ENCODE measurements at regions not wholly inside any gene's neighbourhood (a gene's known extent, or its start where the extent isn't known, plus 50 kb on each side); places are given as distances from the start of the nearest gene placed in this dataset.
"Not testable (repeated sequence)": the region's sequence is repeated elsewhere in the genome, so short reads cannot be mapped to it uniquely, and the experiment has no call there.

GRCh38 chr1:38488162-38488898, 371.2 kb downstream of the RRAGC start:
- no peak overlapping the region for H3K27ac Mint-ChIP-seq
- no peak for ATAC-seq (replicated peaks)
- no peaks in the 10 kb centered on the region for H3K9me3 Mint-ChIP-seq
- H3K4me3 Mint-ChIP-seq, result no peak overlapping the region
- peaks cover 26% of the 10 kb centered on the region for H3K27me3 Mint-ChIP-seq
- no peaks in the 10 kb centered on the region for H3K4me1 Mint-ChIP-seq
- H3K36me3 Mint-ChIP-seq (ENCODE audit: low read depth), result no peaks in the 10 kb centered on the region

GRCh38 chr1:38487396-38487795, 372.2 kb downstream of the RRAGC start:
- H3K4me3 Mint-ChIP-seq, result no peak overlapping the region
- no peak overlapping the region for H3K27ac Mint-ChIP-seq
- H3K4me1 Mint-ChIP-seq, result no peaks in the 10 kb centered on the region
- peaks cover 25% of the 10 kb centered on the region for H3K27me3 Mint-ChIP-seq
- no peak for ATAC-seq (replicated peaks)
- H3K9me3 Mint-ChIP-seq, result no peaks in the 10 kb centered on the region
- H3K36me3 Mint-ChIP-seq (ENCODE audit: low read depth), result no peaks in the 10 kb centered on the region

- H3K36me3 Mint-ChIP-seq (ENCODE audit: low read depth), result no peaks in the 10 kb centered on the region
- H3K4me1 Mint-ChIP-seq, result no peaks in the 10 kb centered on the region
- no peak for ATAC-seq (replicated peaks)
- H3K27ac Mint-ChIP-seq, result no peak overlapping the region
- no peaks in the 10 kb centered on the region for H3K9me3 Mint-ChIP-seq
- no peak overlapping the region for H3K4me3 Mint-ChIP-seq
- peaks cover 31% of the 10 kb centered on the region for H3K27me3 Mint-ChIP-seq
Observed at GRCh38 chr1:38486085-38486484, 373.5 kb downstream of the RRAGC start.

GRCh38 chr1:38481871-38482826, 377.4 kb downstream of the RRAGC start:
- Mint-ChIP-seq H3K9me3 (no peaks in the 10 kb centered on the region), H3K36me3 (ENCODE audit: low read depth) (no peaks in the 10 kb centered on the region), H3K4me1 (no peaks in the 10 kb centered on the region), H3K27ac (no peak overlapping the region), H3K27me3 (peaks cover 32% of the 10 kb centered on the region), H3K4me3 (no peak overlapping the region)
- ATAC-seq (replicated peaks), result no peak

GRCh38 chr1:38479662-38480061, 379.9 kb downstream of the RRAGC start:
- not testable (repeated sequence) for H3K4me3 Mint-ChIP-seq; H3K27ac Mint-ChIP-seq; ATAC-seq (replicated peaks); H3K4me1 Mint-ChIP-seq; H3K36me3 Mint-ChIP-seq (ENCODE audit: low read depth); H3K9me3 Mint-ChIP-seq
- peaks cover 33% of the 10 kb centered on the region for H3K27me3 Mint-ChIP-seq

DNA sequence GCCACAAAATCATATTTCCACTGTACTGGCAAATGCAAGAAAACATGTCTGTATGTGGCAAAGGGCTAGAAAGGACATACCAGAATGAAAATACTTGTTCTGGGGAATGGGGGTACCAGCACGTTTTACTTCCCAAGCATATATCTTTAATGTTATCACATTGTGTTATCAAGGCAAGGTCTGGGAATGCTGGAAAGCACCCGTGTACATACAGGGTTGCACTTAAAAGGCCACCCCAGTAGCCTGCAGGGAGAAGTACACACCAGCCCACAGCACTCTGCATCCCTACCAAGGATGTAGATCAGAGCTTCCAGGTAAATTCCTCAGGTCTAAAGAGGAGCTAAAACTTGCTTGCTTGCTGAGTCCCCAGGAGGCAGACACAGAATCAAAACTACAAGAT, 381.8 kb downstream of the RRAGC start:
- Mint-ChIP-seq H3K27ac (no peak overlapping the region), H3K27me3 (peaks cover 36% of the 10 kb centered on the region), H3K36me3 (ENCODE audit: low read depth) (no peaks in the 10 kb centered on the region), H3K4me1 (peaks cover 3% of the 10 kb centered on the region), H3K4me3 (no peak overlapping the region), H3K9me3 (no peaks in the 10 kb centered on the region)
- ATAC-seq (replicated peaks), result no peak

DNA sequence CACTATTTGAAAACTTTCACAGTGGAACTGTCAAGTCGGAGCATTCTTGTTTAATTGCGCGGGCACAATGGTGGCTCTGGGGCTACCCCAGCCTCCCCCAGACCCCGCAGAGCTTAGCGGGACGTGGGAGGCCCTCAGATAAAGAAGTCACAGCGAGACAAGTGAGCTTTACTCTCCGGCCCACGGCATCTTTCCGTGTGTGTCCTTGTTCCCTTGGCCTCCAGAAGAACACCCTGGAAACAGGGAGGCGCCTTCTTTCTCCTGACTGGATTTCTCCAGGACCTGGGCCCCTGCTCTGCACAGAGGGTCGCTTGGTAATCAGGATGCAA, 382.8 kb downstream of the RRAGC start:
- Mint-ChIP-seq H3K27ac (no peak overlapping the region), H3K4me1 (peaks cover 3% of the 10 kb centered on the region), H3K27me3 (peaks cover 41% of the 10 kb centered on the region), H3K4me3 (no peak overlapping the region), H3K36me3 (ENCODE audit: low read depth) (no peaks in the 10 kb centered on the region), H3K9me3 (no peaks in the 10 kb centered on the region)
- no peak for ATAC-seq (replicated peaks)

- ATAC-seq (replicated peaks), result no peak
- Mint-ChIP-seq H3K36me3 (ENCODE audit: low read depth) (no peaks in the 10 kb centered on the region), H3K9me3 (no peaks in the 10 kb centered on the region), H3K4me3 (no peak overlapping the region), H3K27ac (no peak overlapping the region), H3K27me3 (peaks cover 39% of the 10 kb centered on the region), H3K4me1 (peaks cover 3% of the 10 kb centered on the region)
Observed at GRCh38 chr1:38476111-38476849, 383.3 kb downstream of the RRAGC start.

DNA sequence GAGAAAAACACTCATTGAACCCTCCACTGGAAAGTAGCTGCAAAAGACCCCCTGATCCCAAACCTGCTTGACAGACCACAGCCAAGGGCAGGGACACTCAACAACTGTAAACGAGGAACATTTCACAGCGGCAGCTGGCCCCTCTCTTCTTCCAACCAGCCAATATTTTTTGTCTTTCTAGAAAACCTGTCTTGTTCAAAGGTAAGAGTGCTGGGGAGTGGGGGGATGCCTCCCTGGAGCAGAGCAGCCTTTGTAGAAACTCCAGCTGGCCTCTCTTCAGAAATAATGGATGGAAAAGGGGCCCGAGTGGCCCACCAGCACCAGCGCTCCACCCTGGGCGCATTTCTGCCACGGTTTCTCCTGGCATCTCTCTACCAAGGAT, 384.0 kb downstream of the RRAGC start:
- Mint-ChIP-seq H3K36me3 (ENCODE audit: low read depth) (no peaks in the 10 kb centered on the region), H3K4me3 (no peak overlapping the region), H3K27ac (no peak overlapping the region), H3K9me3 (no peaks in the 10 kb centered on the region), H3K4me1 (peaks cover 3% of the 10 kb centered on the region), H3K27me3 (peaks cover 39% of the 10 kb centered on the region)
- no peak for ATAC-seq (replicated peaks)

- Mint-ChIP-seq H3K27ac (no peak overlapping the region), H3K36me3 (ENCODE audit: low read depth) (no peaks in the 10 kb centered on the region), H3K9me3 (no peaks in the 10 kb centered on the region), H3K4me1 (peaks cover 3% of the 10 kb centered on the region), H3K4me3 (peak overlapping the region; percentile 38), H3K27me3 (peaks cover 39% of the 10 kb centered on the region)
- no peak for ATAC-seq (replicated peaks)
Observed at GRCh38 chr1:38474738-38475623, 384.6 kb downstream of the RRAGC start.

- Mint-ChIP-seq H3K27me3 (peaks cover 30% of the 10 kb centered on the region), H3K4me3 (no peak overlapping the region), H3K4me1 (no peaks in the 10 kb centered on the region), H3K27ac (no peak overlapping the region), H3K36me3 (ENCODE audit: low read depth) (no peaks in the 10 kb centered on the region), H3K9me3 (no peaks in the 10 kb centered on the region)
- no peak for ATAC-seq (replicated peaks)
Observed at GRCh38 chr1:38466487-38466886, 393.1 kb downstream of the RRAGC start.

- ATAC-seq (replicated peaks), result no peak
- no peaks in the 10 kb centered on the region for H3K36me3 Mint-ChIP-seq (ENCODE audit: low read depth)
- H3K4me3 Mint-ChIP-seq, result no peak overlapping the region
- H3K4me1 Mint-ChIP-seq, result no peaks in the 10 kb centered on the region
- H3K27ac Mint-ChIP-seq, result no peak overlapping the region
- H3K27me3 Mint-ChIP-seq, result peaks cover 26% of the 10 kb centered on the region
- H3K9me3 Mint-ChIP-seq, result no peaks in the 10 kb centered on the region
Observed at GRCh38 chr1:38465460-38465859, 394.1 kb downstream of the RRAGC start.

DNA sequence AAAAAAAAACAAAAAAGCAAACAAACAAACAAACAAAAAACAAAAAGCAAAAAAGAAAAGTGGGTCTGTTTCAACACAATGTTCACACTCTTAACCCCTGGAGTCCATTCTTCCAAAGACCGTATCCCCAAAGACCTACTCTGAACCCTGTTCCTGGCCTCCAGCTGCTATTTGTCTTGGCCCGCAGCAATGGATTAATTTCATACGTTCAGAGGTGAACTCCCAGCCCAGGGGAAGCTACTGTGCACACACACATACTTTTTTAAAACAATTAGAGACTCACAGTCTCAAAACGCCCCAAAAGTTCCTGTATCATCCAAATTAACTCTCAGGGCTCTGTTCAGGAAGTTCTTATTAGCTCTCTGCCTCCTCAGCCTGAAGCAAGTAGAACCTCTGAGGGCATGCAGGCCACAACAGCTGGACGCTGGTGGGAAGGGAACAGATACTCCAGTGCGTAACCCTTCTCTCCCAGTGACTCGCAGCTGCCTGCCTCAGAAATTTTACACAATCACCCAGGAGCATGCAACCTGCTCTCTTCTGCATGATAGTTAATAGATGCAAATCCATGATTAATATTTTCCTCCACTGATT, 395.4 kb downstream of the RRAGC start:
- no peaks in the 10 kb centered on the region for H3K36me3 Mint-ChIP-seq (ENCODE audit: low read depth)
- H3K27me3 Mint-ChIP-seq, result peaks cover 29% of the 10 kb centered on the region
- ATAC-seq (replicated peaks), result no peak

More for the DNA sequence above, 395.4 kb downstream of the RRAGC start:
- H3K4me3 Mint-ChIP-seq, result no peak overlapping the region
- no peak overlapping the region for H3K27ac Mint-ChIP-seq
- no peaks in the 10 kb centered on the region for H3K4me1 Mint-ChIP-seq
- no peaks in the 10 kb centered on the region for H3K9me3 Mint-ChIP-seq

All from activated T-helper 17 cell treated with anti-CD3 and anti-CD28 coated beads, Interleukin-2, amount 50 U/mL, for 72 hours (primary cell).